ENCODE measurements at regions not wholly inside any gene's neighbourhood (a gene's known extent, or its start where the extent isn't known, plus 50 kb on each side); places are given as distances from the start of the nearest gene placed in this dataset.
"Not testable (repeated sequence)": the region's sequence is repeated elsewhere in the genome, so short reads cannot be mapped to it uniquely, and the experiment has no call there.

GRCh38 chr5:94025788-94026473 lies 284.5 kb upstream of the POU5F2 start:
- DNase-seq, result no peak

- DNase-seq, result no peak
Measured at GRCh38 chr5:94024620-94025019, 283.2 kb upstream of the POU5F2 start.

GRCh38 chr5:94024101-94024500 lies 282.7 kb upstream of the POU5F2 start:
- peak; percentile 9 for DNase-seq

GRCh38 chr5:94021246-94021645 lies 279.8 kb upstream of the POU5F2 start:
- DNase-seq, result peak; percentile 15

- DNase-seq, result peak; percentile 25
Measured at GRCh38 chr5:94017579-94017978, 276.2 kb upstream of the POU5F2 start.

- DNase-seq, result no peak
Measured at GRCh38 chr5:94010814-94011213, 269.4 kb upstream of the POU5F2 start.

- DNase-seq, result no peak
Measured at GRCh38 chr5:94009161-94009560, 267.8 kb upstream of the POU5F2 start.

GRCh38 chr5:93998951-93999455 lies 257.6 kb upstream of the POU5F2 start:
- no peak for DNase-seq

GRCh38 chr5:93997562-93997961 lies 256.2 kb upstream of the POU5F2 start:
- DNase-seq, result no peak

GRCh38 chr5:93995126-93995621 lies 253.8 kb upstream of the POU5F2 start:
- DNase-seq, result peak; percentile 17

GRCh38 chr5:93993161-93993560 lies 251.8 kb upstream of the POU5F2 start:
- no peak for DNase-seq

GRCh38 chr5:93990504-93991070 lies 249.2 kb upstream of the POU5F2 start:
- DNase-seq, result no peak

GRCh38 chr5:93985940-93986570 lies 244.7 kb upstream of the POU5F2 start:
- DNase-seq, result not testable (repeated sequence)

- no peak for DNase-seq
Measured at GRCh38 chr5:93978222-93978621, 236.8 kb upstream of the POU5F2 start.

- no peak for DNase-seq
Measured at GRCh38 chr5:93967923-93968322, 226.5 kb upstream of the POU5F2 start.

- DNase-seq, result no peak
Measured at GRCh38 chr5:93964421-93964820, 223.0 kb upstream of the POU5F2 start.

- no peak for DNase-seq
Measured at GRCh38 chr5:93960042-93960441, 218.6 kb upstream of the POU5F2 start.

- DNase-seq, result no peak
Measured at GRCh38 chr5:93956006-93956405, 214.6 kb upstream of the POU5F2 start.

- DNase-seq, result no peak
Measured at GRCh38 chr5:93954421-93955069, 213.1 kb upstream of the POU5F2 start.

- no peak for DNase-seq
Measured at GRCh38 chr5:93953442-93953841, 212.0 kb upstream of the POU5F2 start.

- no peak for DNase-seq
Measured at GRCh38 chr5:93941897-93942296, 200.5 kb upstream of the POU5F2 start.

GRCh38 chr5:93933269-93933668 lies 191.9 kb upstream of the POU5F2 start:
- DNase-seq, result not testable (repeated sequence)

- no peak for DNase-seq
Measured at GRCh38 chr5:93930098-93930497, 188.7 kb upstream of the POU5F2 start.

All from fibroblast of skin of scalp (primary cell).